Right lobe of liver (tissue), 4 donors: ENCODE measurements at regions not wholly inside any gene's neighbourhood (a gene's known extent, or its start where the extent isn't known, plus 50 kb on each side); places are given as distances from the start of the nearest gene placed in this dataset.

ENCODE experiments used
- CTCF ChIP-seq, 4 donors: fragments of 200-600 bp in 3 of 4; fragments of 450-650 bp in 1 of 4; IDR thresholded peaks; one replicate each; pipeline versions ENCODE4 v1.5.1 to v1.8.0; 2016 to 2022; ENCODE audit warnings: antibody characterized with exemption in 4 of 4, mild to moderate bottlenecking in 2 of 4
- POLR2A ChIP-seq: fragments of 450-650 bp; IDR thresholded peaks from one replicate; pipeline ENCODE4 v1.6.1; 2017; ENCODE audit warnings: antibody characterized with exemption, mild to moderate bottlenecking
- donor health status: DM: no; HTN: no; CAD: no.
- donor health status: DM: no; HTN: no; CAD: no.
- donor health status: DM: no; HTN: yes; CAD: no.

GRCh38 chr5:118366429-118366828 lies 621.9 kb downstream of the DTWD2 start:
- no peak for TF ChIP-seq CTCF (IDR thresholded peaks at IDR 0.05)
- TF ChIP-seq POLR2A = no peak
